BE2C (cell line): ENCODE measurements at regions not wholly inside any gene's neighbourhood (a gene's known extent, or its start where the extent isn't known, plus 50 kb on each side); places are given as distances from the start of the nearest gene placed in this dataset.

Source experiments
- DNase-seq: peaks from one replicate; pipeline ENCODE4 v3.0.0-alpha.2; 2020
- H3K27me3 ChIP-seq: fragments of 250-450 bp; sonication (Bioruptor Pico); 2 replicates; pipeline ENCODE4 v1.5.1; 2020; ENCODE audit warnings: mild to moderate bottlenecking
- H3K36me3 ChIP-seq: fragments of 250-450 bp; sonication (Bioruptor Pico); 2 replicates; pipeline ENCODE4 v1.5.1; 2020; ENCODE audit warnings: mild to moderate bottlenecking
- H3K4me1 ChIP-seq: fragments of 250-450 bp; sonication (Bioruptor Pico); 2 replicates; pipeline ENCODE4 v1.5.1; 2020
- H3K4me3 ChIP-seq: 2 replicates; pipeline ENCODE4 v1.5.1; 2011; ENCODE audit warnings: low read depth, low read length
- H3K9me3 ChIP-seq: fragments of 250-450 bp; sonication (Bioruptor Pico); 2 replicates; pipeline ENCODE4 v1.5.1; 2020
- CTCF ChIP-seq: IDR thresholded peaks from 2 replicates; pipeline ENCODE4 v1.5.1; 2012; ENCODE audit warnings: mild to moderate bottlenecking, low read depth, low read length

DNA sequence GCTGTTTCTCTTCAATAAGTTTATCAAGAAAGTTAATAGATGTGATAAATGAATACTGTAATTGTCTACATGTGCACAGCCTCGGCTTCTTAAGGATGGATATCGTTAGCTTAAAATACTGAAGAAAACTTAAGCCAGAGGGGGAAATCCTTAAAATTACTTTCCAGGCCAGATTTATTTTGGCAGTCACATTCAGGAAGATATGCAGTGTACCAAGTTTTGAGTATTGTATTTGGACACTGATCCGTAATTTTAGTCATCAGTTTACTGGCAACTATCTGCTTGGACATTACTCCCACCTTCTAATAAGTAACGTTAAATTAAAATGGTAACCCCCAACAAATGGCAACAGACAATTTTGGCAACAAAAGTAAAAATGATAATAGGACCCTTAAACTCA, 770.0 kb upstream of the ZEB2 start:
- H3K27me3 ChIP-seq: no peaks in the 10 kb centered on the region

DNA sequence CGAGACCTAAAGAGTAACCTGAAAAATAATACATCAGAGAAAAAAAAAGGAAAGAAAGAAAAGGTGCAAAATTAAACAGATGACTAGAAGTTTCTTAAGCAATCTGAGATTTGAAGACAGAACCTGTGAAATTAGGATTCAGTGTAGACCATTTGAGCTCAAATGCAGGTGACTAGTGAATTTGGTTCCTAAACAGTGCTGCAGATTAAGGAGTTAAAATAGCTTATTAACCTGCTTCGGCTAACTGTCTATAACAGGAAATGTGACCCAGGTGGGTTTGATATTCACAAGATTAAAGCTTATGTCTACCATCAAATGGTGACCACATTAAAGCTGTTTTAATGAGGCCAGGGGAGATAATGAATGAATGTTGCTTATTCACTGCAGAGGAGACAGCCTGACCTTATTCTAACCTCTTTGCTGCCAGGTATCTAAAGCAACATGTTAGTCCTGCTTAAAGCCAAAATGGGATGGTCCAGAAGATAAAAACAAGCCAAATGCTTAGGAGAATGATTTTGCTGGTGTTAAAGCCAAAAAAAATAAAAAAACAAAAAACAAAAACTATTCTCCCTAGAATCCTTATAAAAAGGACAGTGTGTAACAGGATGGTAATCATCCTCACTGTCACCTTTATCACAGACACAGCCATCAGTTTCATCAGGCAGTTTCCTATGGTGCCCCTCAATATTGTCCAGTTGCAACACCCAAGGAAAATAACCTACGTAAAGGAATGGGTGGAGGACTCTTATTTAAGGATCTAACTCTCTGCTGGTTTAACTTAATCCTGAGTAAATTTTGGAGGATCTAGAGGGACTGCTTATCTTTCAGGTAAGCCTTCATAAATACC, 769.0 kb upstream of the ZEB2 start:
- Histone ChIP-seq H3K9me3 (no peaks in the 10 kb centered on the region), H3K4me3 (no peak overlapping the region), H3K4me1 (no peaks in the 10 kb centered on the region), H3K36me3 (no peaks in the 10 kb centered on the region), H3K27me3 (no peaks in the 10 kb centered on the region)
- TF ChIP-seq CTCF: no peak
- no peak for DNase-seq

More for the DNA sequence above, 770.0 kb upstream of the ZEB2 start:
- no peak for DNase-seq
- Histone ChIP-seq H3K9me3 (no peaks in the 10 kb centered on the region), H3K36me3 (no peaks in the 10 kb centered on the region), H3K4me3 (no peak overlapping the region), H3K4me1 (no peaks in the 10 kb centered on the region)
- TF ChIP-seq CTCF: no peak

GRCh38 chr2:145287736-145288135, 767.8 kb upstream of the ZEB2 start:
- no peaks in the 10 kb centered on the region for H3K27me3 ChIP-seq
- H3K36me3 ChIP-seq: no peaks in the 10 kb centered on the region
- no peaks in the 10 kb centered on the region for H3K4me1 ChIP-seq
- H3K9me3 ChIP-seq: no peaks in the 10 kb centered on the region
- TF ChIP-seq CTCF: no peak
- no peak overlapping the region for H3K4me3 ChIP-seq
- no peak for DNase-seq

GRCh38 chr2:145286716-145287275, 766.9 kb upstream of the ZEB2 start:
- Histone ChIP-seq H3K27me3 (no peaks in the 10 kb centered on the region), H3K36me3 (no peaks in the 10 kb centered on the region), H3K9me3 (no peaks in the 10 kb centered on the region), H3K4me1 (no peaks in the 10 kb centered on the region), H3K4me3 (no peak overlapping the region)
- TF ChIP-seq CTCF: no peak
- no peak for DNase-seq

- no peak for TF ChIP-seq CTCF
- no peak overlapping the region for H3K4me3 ChIP-seq
- H3K9me3 ChIP-seq: no peaks in the 10 kb centered on the region
- H3K27me3 ChIP-seq: no peaks in the 10 kb centered on the region
- no peak for DNase-seq
- H3K4me1 ChIP-seq: no peaks in the 10 kb centered on the region
- H3K36me3 ChIP-seq: no peaks in the 10 kb centered on the region
Measured at GRCh38 chr2:145284551-145284950, 764.6 kb upstream of the ZEB2 start.

GRCh38 chr2:145283131-145283530, 763.2 kb upstream of the ZEB2 start:
- no peaks in the 10 kb centered on the region for H3K9me3 ChIP-seq

More at GRCh38 chr2:145283131-145283530, 763.2 kb upstream of the ZEB2 start:
- Histone ChIP-seq H3K27me3 (no peaks in the 10 kb centered on the region), H3K4me1 (no peaks in the 10 kb centered on the region), H3K36me3 (no peaks in the 10 kb centered on the region), H3K4me3 (no peak overlapping the region)
- DNase-seq: no peak
- no peak for TF ChIP-seq CTCF
